ENCODE measurements at regions not wholly inside any gene's neighbourhood (a gene's known extent, or its start where the extent isn't known, plus 50 kb on each side); places are given as distances from the start of the nearest gene placed in this dataset.

DNA sequence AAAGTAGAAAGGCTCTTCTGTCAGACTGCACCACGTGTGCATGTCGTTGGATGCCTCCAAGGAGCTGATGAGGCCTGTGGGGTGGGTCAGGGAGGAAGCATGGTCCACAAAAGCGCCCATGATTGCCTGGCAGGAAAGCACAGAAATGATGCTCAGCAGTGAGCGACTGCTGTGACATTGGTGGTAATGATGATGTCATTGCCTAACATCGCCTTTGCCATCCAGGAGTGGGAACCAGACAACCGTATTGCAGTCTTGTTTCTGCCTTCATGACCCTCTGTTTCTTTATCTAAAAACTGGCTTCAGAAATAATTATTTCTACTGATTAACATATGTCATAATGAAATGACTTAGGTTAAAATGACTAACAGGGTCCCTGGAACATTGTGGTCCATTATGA, 477.8 kb upstream of the B3GAT1 start:
- TF ChIP-seq, protein P1, sequence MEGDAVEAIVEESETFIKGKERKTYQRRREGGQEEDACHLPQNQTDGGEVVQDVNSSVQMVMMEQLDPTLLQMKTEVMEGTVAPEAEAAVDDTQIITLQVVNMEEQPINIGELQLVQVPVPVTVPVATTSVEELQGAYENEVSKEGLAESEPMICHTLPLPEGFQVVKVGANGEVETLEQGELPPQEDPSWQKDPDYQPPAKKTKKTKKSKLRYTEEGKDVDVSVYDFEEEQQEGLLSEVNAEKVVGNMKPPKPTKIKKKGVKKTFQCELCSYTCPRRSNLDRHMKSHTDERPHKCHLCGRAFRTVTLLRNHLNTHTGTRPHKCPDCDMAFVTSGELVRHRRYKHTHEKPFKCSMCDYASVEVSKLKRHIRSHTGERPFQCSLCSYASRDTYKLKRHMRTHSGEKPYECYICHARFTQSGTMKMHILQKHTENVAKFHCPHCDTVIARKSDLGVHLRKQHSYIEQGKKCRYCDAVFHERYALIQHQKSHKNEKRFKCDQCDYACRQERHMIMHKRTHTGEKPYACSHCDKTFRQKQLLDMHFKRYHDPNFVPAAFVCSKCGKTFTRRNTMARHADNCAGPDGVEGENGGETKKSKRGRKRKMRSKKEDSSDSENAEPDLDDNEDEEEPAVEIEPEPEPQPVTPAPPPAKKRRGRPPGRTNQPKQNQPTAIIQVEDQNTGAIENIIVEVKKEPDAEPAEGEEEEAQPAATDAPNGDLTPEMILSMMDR (IDR thresholded peaks at IDR 0.05): no peak
- no peak for TF ChIP-seq POLR2AphosphoS5 (IDR thresholded peaks at IDR 0.05)
- no peak for TF ChIP-seq POLR2A (IDR thresholded peaks at IDR 0.05)

Data from sigmoid colon (tissue), 4 donors.